K562 (cell line): ENCODE measurements at regions not wholly inside any gene's neighbourhood (a gene's known extent, or its start where the extent isn't known, plus 50 kb on each side); places are given as distances from the start of the nearest gene placed in this dataset.
A peak's percentile ranks its signal among the peaks of the same experiment; 100 is the strongest.

ENCODE experiments used
- ATAC-seq: fragments of 200-7000 bp; cut with Tn5 transposase; 3 replicates; pipeline ENCODE4 v1.9.1; 2020; ENCODE audit warnings: moderate library complexity
- BruUV-seq: library from RNA; stranded (reverse); fragments of 400-500 nt; replicated peaks from 2 replicates; lab custom pipeline; 2021; lab: Mats Ljungman, UMichigan
- CTCF ChIA-PET: fragments of 300-600 bp; formaldehyde crosslinking; extraction: SDS; loops from one replicate; lab custom pipeline; 2021; ENCODE audit warnings: low intra/inter-chr PET ratio; lab: Yijun Ruan, JAX
- POLR2A ChIA-PET: fragments of 300-600, 350-650 bp; sonication (Branson Sonifier 250); formaldehyde crosslinking; extraction: SDS; loops from one replicate; lab custom pipeline; 2021; ENCODE audit warnings: antibody characterized with exemption, inconsistent platforms; lab: Yijun Ruan, JAX
- DNase-seq, 4 experiments: peaks; one replicate each; pipeline versions ENCODE4 v3.0.0 to v3.0.0-alpha.2; 2011 to 2018; ENCODE audit warnings: low spot score in 3 of 4, mixed read lengths in 3 of 4; ENCODE audit errors: extremely low read depth in 1 of 4
- FAIRE-seq: peaks from 2 replicates; lab custom pipeline; 2011; peaks lifted over from hg19 to GRCh38; lab: Jason Lieb, UNC
- H2AFZ ChIP-seq: 2 replicates; pipeline ENCODE4 v1.6.0; 2011; ENCODE audit warnings: low read depth, low read length, control low read depth, inconsistent platforms
- H3K27ac ChIP-seq: fragments of 200-600 bp; 3 replicates; pipeline ENCODE4 v1.8.0; 2011; ENCODE audit warnings: low read depth, mild to moderate bottlenecking, control low read depth, inconsistent platforms, low read length, moderate library complexity, mixed read lengths; ENCODE audit errors: extremely low read depth
- H3K27me3 ChIP-seq, 2 experiments: fragments of 300-600 bp in 1 of 2; 2 replicates in 1 of 2; 3 replicates in 1 of 2; pipeline versions ENCODE4 v1.6.0 to v1.8.0; 2011; ENCODE audit warnings: inconsistent platforms in 2 of 2, low read length in 2 of 2, mild to moderate bottlenecking in 1 of 2, mixed read lengths in 1 of 2, moderate library complexity in 1 of 2; ENCODE audit not compliant: control insufficient read depth in 2 of 2, insufficient read depth in 2 of 2
- H3K36me3 ChIP-seq: fragments of 300-600 bp; 3 replicates; pipeline ENCODE4 v1.8.0; 2011; ENCODE audit warnings: mild to moderate bottlenecking, low read length, inconsistent platforms; ENCODE audit not compliant: control insufficient read depth, insufficient read depth
- H3K4me1 ChIP-seq, 2 experiments: fragments of 200-600 bp in 1 of 2; replicated peaks in 1 of 2; 2 replicates in 1 of 2; 3 replicates in 1 of 2; pipeline versions ENCODE4 v1.5.1 to v1.8.0; 2011; ENCODE audit warnings: inconsistent platforms in 2 of 2, low read length in 2 of 2, mild to moderate bottlenecking in 1 of 2, mixed read lengths in 1 of 2, moderate library complexity in 1 of 2; ENCODE audit not compliant: control insufficient read depth in 2 of 2, insufficient read depth in 2 of 2
- H3K4me2 ChIP-seq: 2 replicates; pipeline ENCODE4 v1.6.1; 2011; ENCODE audit warnings: low read length, control low read depth, inconsistent platforms, mixed read lengths; ENCODE audit not compliant: insufficient read depth
- H3K4me3 ChIP-seq: fragments of 200-600 bp; sonication (generic), shearing (Covaris generic); 2 replicates; pipeline ENCODE4 v1.5.1; 2016; ENCODE audit warnings: control low read depth, inconsistent platforms
- H3K79me2 ChIP-seq: fragments of 200-600 bp; 3 replicates; pipeline ENCODE4 v1.8.0; 2011; ENCODE audit warnings: low read length, inconsistent platforms; ENCODE audit not compliant: control insufficient read depth, insufficient read depth
- H3K9ac ChIP-seq, 2 experiments: 2 replicates each; pipeline versions ENCODE4 v1.6.0 to v1.6.1; 2011; ENCODE audit warnings: low read depth in 2 of 2, low read length in 2 of 2, control low read depth in 1 of 2, inconsistent platforms in 1 of 2, mild to moderate bottlenecking in 1 of 2, mixed read lengths in 1 of 2; ENCODE audit not compliant: insufficient read depth in 1 of 2
- H3K9me1 ChIP-seq: one replicate; pipeline ENCODE4 v1.6.0; 2011; ENCODE audit warnings: inconsistent platforms, mild to moderate bottlenecking, low read length, moderate library complexity; ENCODE audit not compliant: control insufficient read depth, insufficient read depth
- H3K9me3 ChIP-seq: replicated peaks from 2 replicates; pipeline ENCODE4 v1.5.1; 2011; ENCODE audit warnings: low read depth, low read length, inconsistent platforms; ENCODE audit not compliant: control insufficient read depth, insufficient read depth
- H4K20me1 ChIP-seq: replicated peaks from 2 replicates; pipeline ENCODE4 v1.6.1; 2011; ENCODE audit warnings: low read length, inconsistent platforms, mixed read lengths; ENCODE audit not compliant: control insufficient read depth, insufficient read depth
- CTCF ChIP-seq, 3 experiments: IDR thresholded peaks in 2 of 3; conservative IDR thresholded peaks in 1 of 3; 2 replicates each; pipeline ENCODE4 v1.5.1; 2011 to 2012; ENCODE audit warnings: low read length in 3 of 3, mild to moderate bottlenecking in 3 of 3, control low read depth in 2 of 3, improper control_type of control experiment in 1 of 3, inconsistent platforms in 1 of 3, low read depth in 1 of 3, mixed read lengths in 1 of 3, moderate library complexity in 1 of 3; ENCODE audit not compliant: insufficient read depth in 2 of 3
- GTF2E2 ChIP-seq: fragments of 200-800 bp; sonication (Bioruptor generic); IDR thresholded peaks from 2 replicates; pipeline ENCODE4 v1.6.1; 2016; ENCODE audit warnings: missing genetic modification characterization, missing compliant biosample characterization
- RAD21 ChIP-seq, 2 experiments: fragments of 250-450 bp in 1 of 2; fragments of 450-650 bp in 1 of 2; sonication (Bioruptor Pico) in 1 of 2; formaldehyde crosslinking in 1 of 2; IDR thresholded peaks in 1 of 2; conservative IDR thresholded peaks in 1 of 2; 2 replicates each; pipeline versions ENCODE4 v1.4.0 to v1.8.0; 2020 to 2022; ENCODE audit warnings: mild to moderate bottlenecking in 2 of 2, moderate library complexity in 1 of 2
- WGBS: fragments of 100-300 bp; shearing (Covaris generic); methylation state at CpG from one replicate; pipeline ENCODE4 v1.1.6; 2016; ENCODE audit warnings: low coverage, mixed read lengths; ENCODE audit not compliant: insufficient coverage; ENCODE audit errors: missing lambda C conversion rate; 5-methylcytosine and 5-hydroxymethylcytosine counted together
- in situ Hi-C: fragments of 300-500 bp; cut with MboI; formaldehyde crosslinking; loops from 4 replicates; pipeline ENCODE4 v1.15.0; 2018; ENCODE audit warnings: inconsistent platforms, mixed read lengths
- intact Hi-C: fragments of 100-400 bp; cut with micrococcal nuclease; formaldehyde crosslinking; loops from 2 replicates; pipeline ENCODE4 v1.14.2; 2022

- Histone ChIP-seq H3K9me3 (no peaks in the 10 kb centered on the region; the same call in 1 of the 2 replicates), H3K9me1 (no peaks in the 10 kb centered on the region), H3K36me3 (no peaks in the 10 kb centered on the region), H3K27ac (no peak overlapping the region), H3K27me3 (no peaks in the 10 kb centered on the region), H3K9ac (no peak overlapping the region), H3K79me2 (no peaks in the 10 kb centered on the region), H3K4me2 (no peak overlapping the region), H4K20me1 (no peaks in the 10 kb centered on the region), H2AFZ (no peak overlapping the region), H3K4me3 (no peak overlapping the region), H3K4me1 (no peaks in the 10 kb centered on the region)
- TF ChIP-seq RAD21 (CRISPR knock-in tag; conservative IDR thresholded peaks at IDR 0.05 in 1 of 2, IDR thresholded peaks at IDR 0.05 in 1 of 2) (peak in 1 of 2 experiments; percentile 34; a peak in 3 of 4 replicates), GTF2E2 (no peak), CTCF (IDR thresholded peaks at IDR 0.05 in 2 of 3, conservative IDR thresholded peaks at IDR 0.05 in 1 of 3; ENCODE audit: insufficient read depth in 2 of 3, low read depth in 1 of 3, low read length in 3 of 3) (peak in 2 of 3 experiments; percentile 25 to 36; a peak in 2 of 6 replicates)
- FAIRE-seq (no peak), ATAC-seq (peak; percentile 58; the same call in 1 of the 3 replicates), DNase-seq (no peak)
- in situ Hi-C loops (no loop called here), intact Hi-C loops (no loop called here)
- POLR2A ChIA-PET, result no interaction called here
- CTCF ChIA-PET, result no interaction called here
- 20% methylated on average over 7 of the region's 7 CpGs for WGBS
- no TSS peak for BruUV-seq
Observed at GRCh38 chr16:65722429-65722828, 600.6 kb upstream of the CDH11 start.

- Histone ChIP-seq H3K4me1 (no peaks in the 10 kb centered on the region), H3K27ac (no peak overlapping the region), H3K79me2 (no peaks in the 10 kb centered on the region), H3K36me3 (no peaks in the 10 kb centered on the region), H3K4me3 (no peak overlapping the region), H3K9me1 (no peaks in the 10 kb centered on the region), H3K9ac (no peak overlapping the region), H3K27me3 (no peaks in the 10 kb centered on the region), H3K9me3 (no peaks in the 10 kb centered on the region; the same call in 1 of the 2 replicates), H3K4me2 (no peak overlapping the region), H2AFZ (no peak overlapping the region), H4K20me1 (no peaks in the 10 kb centered on the region)
- in situ Hi-C loops (no loop called here), intact Hi-C loops (no loop called here)
- CTCF ChIA-PET, result no interaction called here
- POLR2A ChIA-PET, result no interaction called here
- ATAC-seq, result no peak
- 3% methylated on average over 3 of the region's 3 CpGs for whole genome bisulfite sequencing
- DNase-seq, result no peak
- no TSS peak for BruUV-seq
- no peak for FAIRE-seq
Observed at GRCh38 chr16:65717846-65718245, 596.0 kb upstream of the CDH11 start.
